ENCODE measurements at regions not wholly inside any gene's neighbourhood (a gene's known extent, or its start where the extent isn't known, plus 50 kb on each side); places are given as distances from the start of the nearest gene placed in this dataset.

DNA sequence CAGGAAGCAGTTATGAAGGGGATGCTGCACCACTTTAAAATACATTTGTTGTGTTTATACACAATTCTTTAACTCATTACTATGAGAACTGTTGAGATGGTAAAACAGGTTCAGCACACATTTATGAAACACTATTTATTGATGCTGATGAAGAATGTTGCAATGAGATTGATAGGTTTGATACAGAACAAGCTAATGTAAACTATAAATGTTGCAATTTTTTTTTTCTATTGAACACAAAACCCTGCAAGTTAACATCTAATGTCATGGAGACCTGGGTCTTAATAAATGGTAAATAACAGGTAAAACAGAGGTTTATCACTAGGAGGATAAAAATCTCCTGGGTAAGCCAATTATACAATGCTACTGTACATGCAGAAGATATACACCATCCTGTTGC lies 857.6 kb downstream of the FSCB start:
- TF ChIP-seq CTCF (conservative IDR thresholded peaks at IDR 0.05; ENCODE audit: low read depth, low read length) = no peak
- no peak overlapping the region for H2AFZ ChIP-seq (ENCODE audit: low read depth)
- no peaks in the 10 kb centered on the region for H4K20me1 ChIP-seq (ENCODE audit: insufficient read depth)

DNA sequence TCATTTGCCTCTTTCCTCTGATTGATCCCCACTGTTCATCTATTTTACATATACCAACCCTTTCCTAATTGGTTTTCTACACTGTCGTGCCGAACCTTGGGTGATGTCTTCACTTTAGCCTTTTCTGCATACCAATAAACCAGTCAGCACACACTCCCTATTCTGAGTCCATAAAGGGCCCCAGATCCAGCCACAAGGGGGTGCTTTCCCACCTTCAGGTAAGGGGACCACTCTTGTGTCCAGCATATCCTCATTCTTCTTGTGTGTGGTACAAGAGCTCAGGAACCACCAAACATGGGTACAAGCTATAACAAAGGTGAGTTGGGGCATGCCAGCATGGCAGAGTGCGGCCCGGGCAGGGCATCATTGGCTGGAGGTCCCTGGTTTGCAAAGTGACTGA lies 859.8 kb downstream of the FSCB start:
- H3K36me3 ChIP-seq (ENCODE audit: insufficient read depth) = no peaks in the 10 kb centered on the region
- H3K9ac ChIP-seq = no peak overlapping the region
- no peaks in the 10 kb centered on the region for H3K79me2 ChIP-seq (ENCODE audit: insufficient read depth, low read depth)
- no peak overlapping the region for H3K4me2 ChIP-seq
- no peak overlapping the region for H3K4me3 ChIP-seq (IDR thresholded peaks at IDR 0.05; ENCODE audit: insufficient read depth, low read depth, low read length)
- H2AFZ ChIP-seq (ENCODE audit: low read depth) = no peak overlapping the region
- 0 out of 2 replicates have a peak, but pooled peaks have one; percentile 18 for TF ChIP-seq CTCF (conservative IDR thresholded peaks at IDR 0.05; ENCODE audit: low read depth, low read length)
- no peaks in the 10 kb centered on the region for H4K20me1 ChIP-seq (ENCODE audit: insufficient read depth)
- H3K4me1 ChIP-seq (ENCODE audit: low read depth, poor library complexity, severe bottlenecking) = no peaks in the 10 kb centered on the region
- H3K27me3 ChIP-seq (ENCODE audit: insufficient read depth, low read depth) = no peaks in the 10 kb centered on the region
- no peak overlapping the region for H3K27ac ChIP-seq

More for the DNA sequence above, 857.6 kb downstream of the FSCB start:
- Histone ChIP-seq H3K9ac (no peak overlapping the region), H3K79me2 (ENCODE audit: insufficient read depth, low read depth) (no peaks in the 10 kb centered on the region), H3K36me3 (ENCODE audit: insufficient read depth) (no peaks in the 10 kb centered on the region), H3K4me1 (ENCODE audit: low read depth, poor library complexity, severe bottlenecking) (no peaks in the 10 kb centered on the region), H3K27me3 (ENCODE audit: insufficient read depth, low read depth) (no peaks in the 10 kb centered on the region), H3K4me3 (IDR thresholded peaks at IDR 0.05; ENCODE audit: insufficient read depth, low read depth, low read length) (no peak overlapping the region), H3K4me2 (no peak overlapping the region), H3K27ac (no peak overlapping the region)

GRCh38 chr14:43640718-43641267 lies 866.3 kb downstream of the FSCB start:
- Histone ChIP-seq H3K4me2 (no peak overlapping the region), H3K4me1 (ENCODE audit: low read depth, poor library complexity, severe bottlenecking) (no peaks in the 10 kb centered on the region), H2AFZ (ENCODE audit: low read depth) (no peak overlapping the region), H4K20me1 (ENCODE audit: insufficient read depth) (no peaks in the 10 kb centered on the region), H3K27me3 (ENCODE audit: insufficient read depth, low read depth) (no peaks in the 10 kb centered on the region), H3K79me2 (ENCODE audit: insufficient read depth, low read depth) (no peaks in the 10 kb centered on the region), H3K27ac (no peak overlapping the region), H3K4me3 (IDR thresholded peaks at IDR 0.05; ENCODE audit: insufficient read depth, low read depth, low read length) (no peak overlapping the region), H3K9ac (no peak overlapping the region), H3K36me3 (ENCODE audit: insufficient read depth) (no peaks in the 10 kb centered on the region)
- TF ChIP-seq CTCF (conservative IDR thresholded peaks at IDR 0.05; ENCODE audit: low read depth, low read length) = no peak

DNA sequence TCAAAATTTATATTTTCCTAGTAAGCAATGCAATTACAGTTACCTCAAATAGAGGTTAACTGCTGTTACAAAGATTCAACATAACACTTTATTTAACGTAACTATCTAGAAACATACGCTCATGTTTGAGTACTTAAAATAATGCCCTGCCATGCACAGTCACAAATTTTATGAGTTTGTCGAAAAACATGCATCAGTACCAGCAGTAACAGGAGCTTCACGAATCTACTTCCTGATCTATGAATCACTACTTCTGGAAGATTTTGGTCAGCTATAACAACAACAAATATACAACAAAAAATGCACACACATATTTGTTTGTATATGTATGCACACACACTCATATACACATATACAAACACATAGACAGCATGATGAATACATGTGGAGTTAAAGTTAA lies 881.8 kb downstream of the FSCB start:
- TF ChIP-seq CTCF (conservative IDR thresholded peaks at IDR 0.05; ENCODE audit: low read depth, low read length) = no peak
- H3K27ac ChIP-seq = no peak overlapping the region
- H3K4me3 ChIP-seq (IDR thresholded peaks at IDR 0.05; ENCODE audit: insufficient read depth, low read depth, low read length) = no peak overlapping the region
- H2AFZ ChIP-seq (ENCODE audit: low read depth) = no peak overlapping the region
- H3K9ac ChIP-seq = no peak overlapping the region
- H3K4me2 ChIP-seq = no peak overlapping the region
- no peaks in the 10 kb centered on the region for H3K79me2 ChIP-seq (ENCODE audit: insufficient read depth, low read depth)
- H3K27me3 ChIP-seq (ENCODE audit: insufficient read depth, low read depth) = no peaks in the 10 kb centered on the region
- H3K4me1 ChIP-seq (ENCODE audit: low read depth, poor library complexity, severe bottlenecking) = no peaks in the 10 kb centered on the region
- no peaks in the 10 kb centered on the region for H3K36me3 ChIP-seq (ENCODE audit: insufficient read depth)
- H4K20me1 ChIP-seq (ENCODE audit: insufficient read depth) = no peaks in the 10 kb centered on the region

Measured in KMS-11 (cell line).